T-helper 2 cell (primary cell): ENCODE measurements at regions not wholly inside any gene's neighbourhood (a gene's known extent, or its start where the extent isn't known, plus 50 kb on each side); places are given as distances from the start of the nearest gene placed in this dataset.
"Not testable (repeated sequence)": the region's sequence is repeated elsewhere in the genome, so short reads cannot be mapped to it uniquely, and the experiment has no call there.

Experiments
- DNase-seq, 5 experiments: peaks; one replicate each; pipeline versions ENCODE4 v3.0.0 to v3.0.0-alpha.2; 2012 to 2022

DNA sequence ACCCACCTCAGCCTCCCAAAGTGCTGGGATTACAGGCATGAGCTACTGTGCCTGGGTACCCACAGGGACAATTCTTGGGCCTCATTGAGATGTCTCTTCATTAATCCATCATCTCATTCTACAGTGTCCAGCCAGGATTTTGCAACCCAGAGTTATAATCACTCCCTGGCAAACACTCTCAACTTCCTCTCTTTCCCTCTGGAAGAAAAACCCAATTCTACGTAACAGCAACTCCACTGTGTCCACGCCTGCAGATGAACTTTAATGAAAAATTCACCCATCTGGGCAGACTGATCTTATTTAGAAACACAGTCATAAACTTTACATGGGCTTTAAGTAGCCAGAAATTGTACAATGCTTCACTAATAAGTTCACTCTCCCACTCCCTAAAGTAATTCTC lies 90.1 kb upstream of the ABCC4 start:
- DNase-seq, result no peak

- DNase-seq, result no peak
Observed at GRCh38 chr13:95391785-95392184, 90.5 kb upstream of the ABCC4 start.

- DNase-seq, result no peak
Observed at GRCh38 chr13:95392597-95392996, 91.3 kb upstream of the ABCC4 start.

DNA sequence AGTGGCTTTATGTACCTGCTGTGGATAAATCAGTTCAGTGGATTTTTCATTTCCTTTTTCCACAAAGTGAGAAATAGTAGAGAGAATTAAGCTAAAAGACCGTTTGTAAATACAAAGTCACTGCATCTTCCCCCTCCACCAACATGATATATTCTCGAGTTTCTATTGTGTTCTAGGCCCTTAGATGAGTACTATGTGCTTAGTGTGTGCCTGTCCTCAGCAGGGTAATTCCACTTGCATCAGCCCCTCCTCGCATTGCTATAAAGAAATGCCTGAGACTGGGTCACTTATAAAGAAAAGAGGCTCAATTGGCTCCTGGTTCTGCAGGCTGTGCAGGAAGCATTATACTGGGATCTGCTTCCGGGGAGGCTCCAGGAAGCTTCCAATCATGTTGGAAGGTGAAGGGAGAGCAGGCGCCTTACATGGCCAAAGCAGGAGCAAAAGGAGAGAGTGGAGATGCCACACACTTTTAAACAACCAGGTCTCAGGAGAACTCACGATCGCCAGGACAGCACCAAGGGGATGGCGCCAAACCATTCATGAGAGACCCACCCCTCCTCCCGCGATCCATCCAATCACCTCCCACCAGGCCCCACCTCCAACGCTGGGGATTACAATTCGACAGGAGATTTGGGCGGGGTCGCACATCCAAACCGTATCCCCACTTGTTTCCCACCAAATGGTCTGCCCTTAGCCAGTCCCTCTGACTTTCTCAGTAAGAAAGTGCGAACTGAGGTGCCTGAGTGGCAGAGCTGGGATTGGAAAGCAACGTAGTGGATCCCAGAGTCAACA lies 102.3 kb upstream of the ABCC4 start:
- peak in 1 of 5 experiments; percentile 2 for DNase-seq

- peak; percentile 47 to 71 (median 64) for DNase-seq
Observed at GRCh38 chr13:95404141-95404882, 103.1 kb upstream of the ABCC4 start.

- DNase-seq, result no peak
Observed at GRCh38 chr13:95406176-95406575, 104.9 kb upstream of the ABCC4 start.

DNA sequence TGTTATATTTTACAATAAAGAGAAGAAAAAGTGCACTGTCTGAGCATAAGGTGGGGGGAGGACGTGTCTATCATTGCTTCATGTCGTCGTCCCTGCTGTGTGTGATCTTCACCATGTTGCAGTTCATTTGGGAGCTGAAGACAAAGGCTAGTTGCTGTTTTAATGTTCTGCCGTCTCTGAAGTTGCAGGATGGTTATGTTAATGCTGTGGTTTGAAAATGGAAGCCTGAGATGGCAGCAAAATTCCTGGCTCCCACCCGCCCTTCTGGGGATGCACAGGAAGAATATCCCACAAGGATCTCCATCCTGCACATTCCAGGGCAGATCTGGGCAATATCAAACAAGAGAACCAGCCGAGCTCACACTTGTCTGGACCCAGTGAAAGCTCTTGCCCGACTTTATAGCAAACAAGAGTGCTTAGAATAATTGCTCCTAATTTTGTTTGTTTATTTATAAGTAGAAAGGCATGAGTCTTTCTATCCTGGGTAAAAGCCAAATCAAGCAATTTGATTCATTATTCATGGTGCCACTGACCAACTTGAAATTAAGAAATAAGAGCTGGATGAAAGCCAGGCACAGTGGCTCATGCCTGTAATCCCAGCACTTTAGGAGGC lies 110.3 kb upstream of the ABCC4 start:
- DNase-seq, result no peak

GRCh38 chr13:95418946-95419345 lies 117.7 kb upstream of the ABCC4 start:
- peak in 1 of 5 experiments; percentile 2 for DNase-seq

DNA sequence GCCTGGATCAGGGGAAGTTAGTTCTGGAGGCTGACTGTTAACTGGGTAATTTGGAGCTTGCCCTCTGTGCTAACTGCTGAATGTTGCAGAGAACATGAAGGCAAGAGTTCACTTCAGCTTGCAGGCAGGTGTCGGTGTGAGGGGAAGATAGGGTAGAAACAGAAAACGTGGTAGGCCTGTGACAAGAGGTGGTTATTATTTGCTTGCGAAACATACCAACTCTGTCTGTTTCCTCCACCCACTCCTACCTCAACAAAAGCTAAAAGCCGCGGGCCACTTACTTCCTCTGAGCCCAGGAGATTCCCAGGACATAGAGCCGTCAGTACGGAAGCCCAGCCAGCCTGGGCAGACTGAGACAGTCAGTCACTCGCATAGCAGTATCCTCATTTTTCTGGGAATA lies 119.2 kb upstream of the ABCC4 start:
- peak in 1 of 5 experiments; percentile 4 for DNase-seq

DNA sequence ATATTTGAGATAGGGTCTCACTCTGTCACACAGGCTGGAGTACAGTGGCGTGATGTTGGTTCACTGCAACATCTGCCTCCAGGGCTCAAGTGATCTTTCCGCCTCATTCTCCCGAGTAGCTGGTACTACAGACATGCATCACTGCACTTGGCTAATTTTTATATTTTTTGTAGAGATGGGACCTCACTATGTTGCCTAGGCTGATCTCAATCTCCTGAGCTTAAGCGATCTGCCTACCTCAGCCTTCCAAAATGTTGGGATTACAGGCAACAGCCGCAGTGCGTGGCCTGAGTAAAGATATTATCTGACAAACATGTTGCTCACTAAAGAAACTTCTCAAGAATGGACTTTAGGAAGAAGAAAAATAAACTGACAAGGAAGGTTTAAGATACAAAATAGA lies 125.4 kb upstream of the ABCC4 start:
- no peak for DNase-seq

GRCh38 chr13:95430525-95430924 lies 122.0 kb upstream of the CLDN10 start:
- DNase-seq, result not testable (repeated sequence)

DNA sequence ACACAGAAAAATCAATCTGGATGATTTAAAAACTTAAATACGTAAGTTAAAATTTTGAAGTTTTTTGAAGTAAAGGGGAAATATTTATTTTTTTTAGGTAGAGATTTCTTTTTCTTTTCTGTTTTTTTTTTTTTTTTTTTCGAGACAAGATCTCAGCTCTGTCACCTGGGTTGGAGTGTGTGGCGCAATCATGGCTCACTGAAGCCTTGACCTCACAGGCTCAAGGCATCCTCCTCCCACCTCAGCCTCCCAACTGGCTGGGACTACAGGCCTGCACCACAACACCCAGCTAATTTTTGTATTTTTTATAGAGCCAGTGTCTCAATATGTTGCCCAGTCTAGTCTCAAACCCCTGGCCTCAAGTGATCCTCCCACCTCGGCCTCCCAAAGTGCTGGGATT lies 120.4 kb upstream of the CLDN10 start:
- DNase-seq, result no peak

DNA sequence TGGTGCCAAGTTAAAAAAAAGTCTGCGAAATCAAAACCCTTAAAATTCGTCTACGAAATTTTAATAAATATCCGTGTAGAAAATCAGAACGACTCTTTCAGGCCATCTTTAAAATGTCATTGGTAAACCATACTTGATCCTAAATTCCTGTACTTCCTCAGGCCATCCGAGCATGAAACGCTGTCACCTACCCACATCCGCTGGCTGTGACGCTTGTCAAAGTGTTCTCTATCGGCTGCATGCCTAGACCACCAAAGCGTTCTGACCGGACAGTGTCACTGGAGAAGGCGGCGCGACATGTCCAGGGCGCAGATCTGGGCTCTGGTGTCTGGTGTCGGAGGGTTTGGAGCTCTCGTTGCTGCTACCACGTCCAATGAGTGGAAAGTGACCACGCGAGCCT lies 119.0 kb upstream of the CLDN10 start:
- DNase-seq, result no peak

DNA sequence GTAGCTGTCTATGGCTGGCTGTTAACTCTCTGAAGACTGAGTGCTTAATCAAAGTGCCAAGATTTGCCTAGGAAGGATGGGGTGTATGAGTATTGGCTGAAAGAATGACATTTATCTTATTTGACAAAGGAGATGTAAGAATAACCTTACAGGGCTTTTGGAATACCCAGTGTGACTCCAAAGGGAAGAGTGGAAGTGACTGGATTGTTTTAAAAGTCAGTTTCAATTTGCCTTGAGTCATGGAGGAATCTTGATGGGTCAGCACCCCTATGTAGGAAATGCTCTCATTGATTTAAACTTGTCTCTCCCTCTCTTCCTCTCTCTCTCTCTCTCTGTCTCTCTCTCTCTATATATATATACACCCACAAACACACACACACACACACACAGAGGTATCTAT lies 118.4 kb upstream of the CLDN10 start:
- no peak for DNase-seq

DNA sequence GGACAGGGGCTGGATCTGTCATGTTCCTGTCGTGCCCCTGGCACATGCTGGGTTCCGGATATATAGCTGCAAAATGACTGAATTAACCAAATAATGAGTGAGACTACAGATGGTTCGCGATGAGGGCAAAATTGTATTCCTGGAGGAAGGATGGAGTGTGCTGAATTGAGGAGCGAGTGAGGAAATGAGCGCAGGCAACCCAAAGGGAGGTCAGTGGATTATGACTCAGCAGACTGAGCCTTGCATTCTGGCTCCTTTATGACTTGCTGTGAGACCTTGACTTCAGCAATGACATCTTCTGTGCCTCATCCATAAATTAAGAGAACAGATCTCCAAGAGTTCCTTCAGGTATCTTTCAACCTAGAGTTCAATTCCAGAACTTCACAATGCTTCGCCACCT lies 115.0 kb upstream of the CLDN10 start:
- DNase-seq, result no peak

- DNase-seq, result no peak
Observed at GRCh38 chr13:95438297-95438696, 114.2 kb upstream of the CLDN10 start.

GRCh38 chr13:95440441-95441088 lies 112.0 kb upstream of the CLDN10 start:
- DNase-seq, result no peak

- DNase-seq, result no peak
Observed at GRCh38 chr13:95441326-95441725, 111.2 kb upstream of the CLDN10 start.

- DNase-seq, result no peak
Observed at GRCh38 chr13:95444006-95444730, 108.4 kb upstream of the CLDN10 start.

DNA sequence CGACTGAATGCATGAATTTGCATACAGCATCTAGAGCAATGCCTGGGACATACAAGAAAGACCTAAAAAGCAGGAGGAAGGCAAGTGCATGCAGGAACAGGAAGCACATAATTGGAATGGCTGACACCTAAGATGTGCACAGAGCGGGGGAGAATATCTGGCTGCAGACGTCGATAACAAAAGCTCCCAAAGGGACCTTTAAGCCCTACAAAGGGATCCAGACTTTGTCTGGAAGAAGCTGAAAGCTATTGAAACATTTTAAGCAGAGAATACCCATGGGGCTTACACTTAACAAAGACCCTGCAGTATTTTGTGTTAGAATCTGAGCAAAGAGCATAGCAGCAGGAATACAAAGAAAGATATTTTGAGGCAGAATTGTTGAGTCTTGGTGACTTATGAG lies 107.4 kb upstream of the CLDN10 start:
- DNase-seq, result no peak

DNA sequence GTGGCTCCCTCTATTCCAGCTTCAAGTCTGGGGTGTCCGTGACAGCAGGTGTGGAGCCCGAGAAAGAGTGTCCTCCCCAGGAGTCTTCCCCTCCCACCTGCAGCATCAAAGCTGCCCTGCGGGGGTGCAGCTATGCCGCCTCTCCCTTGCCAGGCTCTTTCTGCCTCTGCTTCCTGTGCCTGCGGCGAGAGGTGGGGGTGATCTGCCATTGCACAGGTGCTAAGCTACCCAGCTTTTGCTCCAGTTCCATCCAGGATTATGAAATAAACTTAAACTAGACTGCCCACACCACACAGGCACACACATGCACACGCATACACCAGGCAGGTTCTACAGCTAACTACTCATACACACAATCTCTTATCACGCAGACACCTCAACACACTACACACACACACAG lies 104.7 kb upstream of the CLDN10 start:
- DNase-seq, result peak in 1 of 5 experiments; percentile 9

DNA sequence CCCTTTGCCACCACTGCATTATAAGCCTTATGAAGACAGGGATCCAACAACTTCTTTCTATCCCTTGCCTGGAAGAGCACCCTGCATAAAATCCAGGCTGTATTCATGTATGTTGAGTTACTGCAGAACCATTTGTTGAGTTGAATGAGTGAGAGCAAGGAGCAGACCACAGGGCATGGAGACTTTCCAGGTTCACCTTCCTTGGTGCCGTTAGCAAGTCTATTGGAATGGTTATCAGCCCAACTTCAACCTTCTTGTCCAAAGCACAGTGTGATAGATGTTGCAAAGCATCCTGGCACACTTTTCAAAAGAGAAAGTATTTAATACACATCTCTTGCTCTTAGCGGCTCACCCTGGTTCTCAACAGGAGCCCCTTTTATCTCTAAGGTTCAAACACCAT lies 100.9 kb upstream of the CLDN10 start:
- no peak for DNase-seq

DNA sequence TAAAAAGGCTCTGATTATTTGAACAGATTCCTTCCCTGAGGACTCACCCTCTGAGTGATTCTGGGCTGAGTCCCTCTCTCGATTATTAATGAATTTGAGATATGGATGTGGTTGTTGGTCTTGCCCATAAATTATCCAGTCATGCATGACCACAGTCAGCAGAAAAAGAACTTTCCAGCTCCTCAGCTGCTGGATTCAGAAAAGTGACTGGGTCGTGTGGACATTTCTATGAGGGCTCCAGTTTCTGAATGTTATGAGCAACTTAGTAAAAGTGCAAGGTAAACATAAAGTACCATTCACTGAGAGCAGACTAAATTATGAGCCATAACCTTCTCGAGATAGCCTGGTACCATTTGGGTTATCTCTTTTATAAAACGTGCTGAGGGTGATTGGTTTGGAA lies 100.1 kb upstream of the CLDN10 start:
- DNase-seq, result no peak
